ENCODE measurements at regions not wholly inside any gene's neighbourhood (a gene's known extent, or its start where the extent isn't known, plus 50 kb on each side); places are given as distances from the start of the nearest gene placed in this dataset.

- TF ChIP-seq CTCF (IDR thresholded peaks at IDR 0.05) (no peak), TCF7L2 (IDR thresholded peaks at IDR 0.05; ENCODE audit: low read depth, low read length) (no peak), POLR2AphosphoS5 (IDR thresholded peaks at IDR 0.05; ENCODE audit: low read depth, low read length) (no peak)
These were observed 75.7 kb downstream of the POU3F3 start for GRCh38 chr2:104929663-104930062.
